ENCODE measurements at regions not wholly inside any gene's neighbourhood (a gene's known extent, or its start where the extent isn't known, plus 50 kb on each side); places are given as distances from the start of the nearest gene placed in this dataset.

- Mint-ChIP-seq H3K27ac (ENCODE audit: unreplicated experiment) (no peak overlapping the region), H3K4me1 (ENCODE audit: unreplicated experiment) (no peaks in the 10 kb centered on the region), H3K36me3 (ENCODE audit: unreplicated experiment) (peaks cover 2% of the 10 kb centered on the region), H3K27me3 (ENCODE audit: unreplicated experiment) (peaks cover 9% of the 10 kb centered on the region), H3K4me3 (ENCODE audit: unreplicated experiment) (no peak overlapping the region), H3K9me3 (ENCODE audit: unreplicated experiment) (peaks cover 7% of the 10 kb centered on the region)
- TF ChIP-seq, protein P1, sequence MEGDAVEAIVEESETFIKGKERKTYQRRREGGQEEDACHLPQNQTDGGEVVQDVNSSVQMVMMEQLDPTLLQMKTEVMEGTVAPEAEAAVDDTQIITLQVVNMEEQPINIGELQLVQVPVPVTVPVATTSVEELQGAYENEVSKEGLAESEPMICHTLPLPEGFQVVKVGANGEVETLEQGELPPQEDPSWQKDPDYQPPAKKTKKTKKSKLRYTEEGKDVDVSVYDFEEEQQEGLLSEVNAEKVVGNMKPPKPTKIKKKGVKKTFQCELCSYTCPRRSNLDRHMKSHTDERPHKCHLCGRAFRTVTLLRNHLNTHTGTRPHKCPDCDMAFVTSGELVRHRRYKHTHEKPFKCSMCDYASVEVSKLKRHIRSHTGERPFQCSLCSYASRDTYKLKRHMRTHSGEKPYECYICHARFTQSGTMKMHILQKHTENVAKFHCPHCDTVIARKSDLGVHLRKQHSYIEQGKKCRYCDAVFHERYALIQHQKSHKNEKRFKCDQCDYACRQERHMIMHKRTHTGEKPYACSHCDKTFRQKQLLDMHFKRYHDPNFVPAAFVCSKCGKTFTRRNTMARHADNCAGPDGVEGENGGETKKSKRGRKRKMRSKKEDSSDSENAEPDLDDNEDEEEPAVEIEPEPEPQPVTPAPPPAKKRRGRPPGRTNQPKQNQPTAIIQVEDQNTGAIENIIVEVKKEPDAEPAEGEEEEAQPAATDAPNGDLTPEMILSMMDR (IDR thresholded peaks at IDR 0.05): no peak
- no peak for DNase-seq (ENCODE audit: extremely low spot score, unreplicated experiment)
Measured at GRCh38 chr15:99902248-99902928, 169.2 kb upstream of the LYSMD4 start.

- Mint-ChIP-seq H3K9me3 (ENCODE audit: unreplicated experiment) (peaks cover 7% of the 10 kb centered on the region), H3K36me3 (ENCODE audit: unreplicated experiment) (peaks cover 2% of the 10 kb centered on the region), H3K27ac (ENCODE audit: unreplicated experiment) (no peak overlapping the region), H3K27me3 (ENCODE audit: unreplicated experiment) (peaks cover 3% of the 10 kb centered on the region), H3K4me1 (ENCODE audit: unreplicated experiment) (no peaks in the 10 kb centered on the region), H3K4me3 (ENCODE audit: unreplicated experiment) (no peak overlapping the region)
- no peak for DNase-seq (ENCODE audit: extremely low spot score, unreplicated experiment)
- TF ChIP-seq, protein P1 (IDR thresholded peaks at IDR 0.05): no peak
Measured at GRCh38 chr15:99895956-99896311, 162.7 kb upstream of the LYSMD4 start.

GRCh38 chr15:99895189-99895955 lies 162.1 kb upstream of the LYSMD4 start:
- Mint-ChIP-seq H3K4me3 (ENCODE audit: unreplicated experiment) (no peak overlapping the region), H3K27ac (ENCODE audit: unreplicated experiment) (no peak overlapping the region), H3K4me1 (ENCODE audit: unreplicated experiment) (no peaks in the 10 kb centered on the region), H3K9me3 (ENCODE audit: unreplicated experiment) (peaks cover 7% of the 10 kb centered on the region), H3K36me3 (ENCODE audit: unreplicated experiment) (peaks cover 2% of the 10 kb centered on the region), H3K27me3 (ENCODE audit: unreplicated experiment) (peaks cover 3% of the 10 kb centered on the region)
- no peak for DNase-seq (ENCODE audit: extremely low spot score, unreplicated experiment)
- TF ChIP-seq, protein P1 (IDR thresholded peaks at IDR 0.05): no peak

- no peaks in the 10 kb centered on the region for H3K4me1 Mint-ChIP-seq (ENCODE audit: unreplicated experiment)
- peaks cover 5% of the 10 kb centered on the region for H3K9me3 Mint-ChIP-seq (ENCODE audit: unreplicated experiment)
- TF ChIP-seq, protein P1 (IDR thresholded peaks at IDR 0.05): no peak
- no peak overlapping the region for H3K4me3 Mint-ChIP-seq (ENCODE audit: unreplicated experiment)
- peaks cover 7% of the 10 kb centered on the region for H3K36me3 Mint-ChIP-seq (ENCODE audit: unreplicated experiment)
- no peak overlapping the region for H3K27ac Mint-ChIP-seq (ENCODE audit: unreplicated experiment)
- no peak for DNase-seq (ENCODE audit: extremely low spot score, unreplicated experiment)
- H3K27me3 Mint-ChIP-seq (ENCODE audit: unreplicated experiment): no peaks in the 10 kb centered on the region
Measured at GRCh38 chr15:99878835-99879234, 145.6 kb upstream of the LYSMD4 start.

- Mint-ChIP-seq H3K4me1 (ENCODE audit: unreplicated experiment) (no peaks in the 10 kb centered on the region), H3K36me3 (ENCODE audit: unreplicated experiment) (no peaks in the 10 kb centered on the region), H3K9me3 (ENCODE audit: unreplicated experiment) (no peaks in the 10 kb centered on the region), H3K4me3 (ENCODE audit: unreplicated experiment) (no peak overlapping the region), H3K27me3 (ENCODE audit: unreplicated experiment) (no peaks in the 10 kb centered on the region), H3K27ac (ENCODE audit: unreplicated experiment) (no peak overlapping the region)
- no peak for DNase-seq (ENCODE audit: extremely low spot score, unreplicated experiment)
- TF ChIP-seq, protein P1 (IDR thresholded peaks at IDR 0.05): no peak
Measured at GRCh38 chr15:99873451-99873850, 140.2 kb upstream of the LYSMD4 start.

Data from osteocyte (in vitro differentiated cells).